ENCODE measurements at regions not wholly inside any gene's neighbourhood (a gene's known extent, or its start where the extent isn't known, plus 50 kb on each side); places are given as distances from the start of the nearest gene placed in this dataset.
"Not testable (repeated sequence)": the region's sequence is repeated elsewhere in the genome, so short reads cannot be mapped to it uniquely, and the experiment has no call there.

- no peaks in the 10 kb centered on the region for H3K27me3 ChIP-seq (ENCODE audit: control insufficient read depth in 1 of 2, insufficient read depth in 2 of 2, low read length in 1 of 2)
- H3K4me1 ChIP-seq (ENCODE audit: control insufficient read depth in 1 of 2, insufficient read depth in 2 of 2, low read length in 2 of 2): no peaks in the 10 kb centered on the region
- intact Hi-C loops (cut with DNase I): no loop called here
- 33 to 38% methylated on average over 4 of the region's 4 CpGs for WGBS, 2 donors
- H3K9me3 ChIP-seq (ENCODE audit: control insufficient read depth, low read length): no peaks in the 10 kb centered on the region
- no peaks in the 10 kb centered on the region for H3K36me3 ChIP-seq (ENCODE audit: control insufficient read depth in 1 of 2, insufficient read depth in 2 of 2, low read length in 1 of 2)
- H3K4me3 ChIP-seq (ENCODE audit: low read length in 2 of 2): no peak overlapping the region
- H3K27ac ChIP-seq (ENCODE audit: low read depth in 1 of 2, low read length in 2 of 2): no peak overlapping the region
- no peak for ATAC-seq (ENCODE audit: low FRiP score)
- DNase-seq: no peak
These were observed 67.9 kb upstream of the KY start for GRCh38 chr3:134718726-134719125.

- H3K9me3 ChIP-seq (ENCODE audit: control insufficient read depth, low read length): no peaks in the 10 kb centered on the region
- no peaks in the 10 kb centered on the region for H3K4me1 ChIP-seq (ENCODE audit: control insufficient read depth in 1 of 2, insufficient read depth in 2 of 2, low read length in 2 of 2)
- WGBS, 2 donors: 51 to 63% methylated on average over 1 of the region's 1 CpG
- DNase-seq: no peak
- ATAC-seq (ENCODE audit: low FRiP score): no peak
- intact Hi-C loops (cut with DNase I): no loop called here
- H3K27me3 ChIP-seq (ENCODE audit: control insufficient read depth in 1 of 2, insufficient read depth in 2 of 2, low read length in 1 of 2): no peaks in the 10 kb centered on the region
- H3K27ac ChIP-seq (ENCODE audit: low read depth in 1 of 2, low read length in 2 of 2): no peak overlapping the region
- no peaks in the 10 kb centered on the region for H3K36me3 ChIP-seq (ENCODE audit: control insufficient read depth in 1 of 2, insufficient read depth in 2 of 2, low read length in 1 of 2)
- H3K4me3 ChIP-seq (ENCODE audit: low read length in 2 of 2): no peak overlapping the region
These were observed 70.4 kb upstream of the KY start for GRCh38 chr3:134721214-134721613.

GRCh38 chr3:134722969-134723368 lies 72.1 kb upstream of the EPHB1 start:
- no peaks in the 10 kb centered on the region for H3K27me3 ChIP-seq (ENCODE audit: control insufficient read depth in 1 of 2, insufficient read depth in 2 of 2, low read length in 1 of 2)
- no peaks in the 10 kb centered on the region for H3K36me3 ChIP-seq (ENCODE audit: control insufficient read depth in 1 of 2, insufficient read depth in 2 of 2, low read length in 1 of 2)
- DNase-seq (no peak), ATAC-seq (ENCODE audit: low FRiP score) (no peak)
- no peaks in the 10 kb centered on the region for H3K4me1 ChIP-seq (ENCODE audit: control insufficient read depth in 1 of 2, insufficient read depth in 2 of 2, low read length in 2 of 2)
- intact Hi-C loops (cut with DNase I): no loop called here
- 75 to 80% methylated on average over 2 of the region's 2 CpGs for WGBS, 2 donors
- H3K27ac ChIP-seq (ENCODE audit: low read depth in 1 of 2, low read length in 2 of 2): no peak overlapping the region
- no peak overlapping the region for H3K4me3 ChIP-seq (ENCODE audit: low read length in 2 of 2)
- no peaks in the 10 kb centered on the region for H3K9me3 ChIP-seq (ENCODE audit: control insufficient read depth, low read length)

GRCh38 chr3:134729649-134730048 lies 65.4 kb upstream of the EPHB1 start:
- intact Hi-C loops (cut with DNase I): no loop called here
- H3K27me3 ChIP-seq (ENCODE audit: control insufficient read depth in 1 of 2, insufficient read depth in 2 of 2, low read length in 1 of 2): no peaks in the 10 kb centered on the region
- ATAC-seq (ENCODE audit: low FRiP score) (no peak), DNase-seq (no peak)
- H3K36me3 ChIP-seq (ENCODE audit: control insufficient read depth in 1 of 2, insufficient read depth in 2 of 2, low read length in 1 of 2): no peaks in the 10 kb centered on the region
- H3K4me1 ChIP-seq (ENCODE audit: control insufficient read depth in 1 of 2, insufficient read depth in 2 of 2, low read length in 2 of 2): no peaks in the 10 kb centered on the region
- H3K27ac ChIP-seq (ENCODE audit: low read depth in 1 of 2, low read length in 2 of 2): no peak overlapping the region
- 81 to 85% methylated on average over 3 of the region's 3 CpGs for WGBS, 2 donors
- H3K9me3 ChIP-seq (ENCODE audit: control insufficient read depth, low read length): no peaks in the 10 kb centered on the region
- no peak overlapping the region for H3K4me3 ChIP-seq (ENCODE audit: low read length in 2 of 2)

- Histone ChIP-seq H3K9me3 (ENCODE audit: control insufficient read depth, low read length) (peaks cover 1% of the 10 kb centered on the region), H3K36me3 (ENCODE audit: control insufficient read depth in 1 of 2, insufficient read depth in 2 of 2, low read length in 1 of 2) (peaks cover 0 to 2% of the 10 kb centered on the region in 2 donors), H3K4me1 (ENCODE audit: control insufficient read depth in 1 of 2, insufficient read depth in 2 of 2, low read length in 2 of 2) (no peaks in the 10 kb centered on the region), H3K4me3 (ENCODE audit: low read length in 2 of 2) (no peak overlapping the region), H3K27ac (ENCODE audit: low read depth in 1 of 2, low read length in 2 of 2) (no peak overlapping the region), H3K27me3 (ENCODE audit: control insufficient read depth in 1 of 2, insufficient read depth in 2 of 2, low read length in 1 of 2) (peaks cover 0 to 2% of the 10 kb centered on the region in 2 donors)
- no peak for DNase-seq
- ATAC-seq (ENCODE audit: low FRiP score): no peak
- WGBS, 2 donors: 77 to 90% methylated on average over 2 of the region's 2 CpGs
- intact Hi-C loops (cut with DNase I): no loop called here
These were observed 57.5 kb upstream of the EPHB1 start for GRCh38 chr3:134737516-134737915.

- H3K27ac ChIP-seq (ENCODE audit: low read depth in 1 of 2, low read length in 2 of 2); H3K9me3 ChIP-seq (ENCODE audit: control insufficient read depth, low read length); H3K36me3 ChIP-seq (ENCODE audit: control insufficient read depth in 1 of 2, insufficient read depth in 2 of 2, low read length in 1 of 2); intact Hi-C loops (cut with DNase I); DNase-seq; ATAC-seq (ENCODE audit: low FRiP score); H3K27me3 ChIP-seq (ENCODE audit: control insufficient read depth in 1 of 2, insufficient read depth in 2 of 2, low read length in 1 of 2); H3K4me3 ChIP-seq (ENCODE audit: low read length in 2 of 2); H3K4me1 ChIP-seq (ENCODE audit: control insufficient read depth in 1 of 2, insufficient read depth in 2 of 2, low read length in 2 of 2): not testable (repeated sequence)
- WGBS, 2 donors: 84 to 86% methylated on average over 7 of the region's 7 CpGs
These were observed 55.0 kb upstream of the EPHB1 start for GRCh38 chr3:134740077-134740476.

GRCh38 chr3:134742202-134742601 lies 52.9 kb upstream of the EPHB1 start:
- DNase-seq (no peak), ATAC-seq (ENCODE audit: low FRiP score) (no peak)
- intact Hi-C loops (cut with DNase I): no loop called here
- Histone ChIP-seq H3K36me3 (ENCODE audit: control insufficient read depth in 1 of 2, insufficient read depth in 2 of 2, low read length in 1 of 2) (peaks cover 0 to 2% of the 10 kb centered on the region in 2 donors), H3K4me3 (ENCODE audit: low read length in 2 of 2) (no peak overlapping the region), H3K27ac (ENCODE audit: low read depth in 1 of 2, low read length in 2 of 2) (no peak overlapping the region), H3K27me3 (ENCODE audit: control insufficient read depth in 1 of 2, insufficient read depth in 2 of 2, low read length in 1 of 2) (peaks cover 0 to 2% of the 10 kb centered on the region in 2 donors), H3K4me1 (ENCODE audit: control insufficient read depth in 1 of 2, insufficient read depth in 2 of 2, low read length in 2 of 2) (no peaks in the 10 kb centered on the region), H3K9me3 (ENCODE audit: control insufficient read depth, low read length) (peaks cover 1% of the 10 kb centered on the region)
- 71 to 73% methylated on average over 1 of the region's 1 CpG for WGBS, 2 donors

- H3K4me3 ChIP-seq (ENCODE audit: low read length in 2 of 2): no peak overlapping the region
- peaks cover 0 to 2% of the 10 kb centered on the region in 2 donors for H3K36me3 ChIP-seq (ENCODE audit: control insufficient read depth in 1 of 2, insufficient read depth in 2 of 2, low read length in 1 of 2)
- intact Hi-C loops (cut with DNase I): no loop called here
- H3K4me1 ChIP-seq (ENCODE audit: control insufficient read depth in 1 of 2, insufficient read depth in 2 of 2, low read length in 2 of 2): no peaks in the 10 kb centered on the region
- 78 to 82% methylated on average over 1 of the region's 1 CpG for WGBS, 2 donors
- ATAC-seq (ENCODE audit: low FRiP score) (no peak), DNase-seq (no peak)
- no peak overlapping the region for H3K27ac ChIP-seq (ENCODE audit: low read depth in 1 of 2, low read length in 2 of 2)
- no peaks in the 10 kb centered on the region for H3K9me3 ChIP-seq (ENCODE audit: control insufficient read depth, low read length)
- peaks cover 0 to 2% of the 10 kb centered on the region in 2 donors for H3K27me3 ChIP-seq (ENCODE audit: control insufficient read depth in 1 of 2, insufficient read depth in 2 of 2, low read length in 1 of 2)
These were observed 52.1 kb upstream of the EPHB1 start for GRCh38 chr3:134743006-134743405.
